Tibial artery (tissue), 4 donors: ENCODE measurements at regions not wholly inside any gene's neighbourhood (a gene's known extent, or its start where the extent isn't known, plus 50 kb on each side); places are given as distances from the start of the nearest gene placed in this dataset.

Source experiments
- DNase-seq, 2 donors: peaks; one replicate each; pipeline ENCODE4 v3.0.0-alpha.2; 2019
- H3K27ac ChIP-seq, 2 donors: fragments of 200-600 bp; sonication (generic) in 1 of 2; 1 replicate in 1 of 2; 2 replicates in 1 of 2; pipeline ENCODE4 v1.5.1; 2018 to 2019; ENCODE audit warnings: mild to moderate bottlenecking in 1 of 2
- H3K27me3 ChIP-seq, 2 donors: fragments of 200-600 bp; sonication (generic) in 1 of 2; one replicate each; pipeline versions ENCODE4 v1.5.1 to v1.6.0; 2016 to 2019
- H3K36me3 ChIP-seq, 3 donors: fragments of 200-600 bp; sonication (generic) in 2 of 3; one replicate each; pipeline ENCODE4 v1.5.1; 2016 to 2019; ENCODE audit warnings: mild to moderate bottlenecking in 2 of 3
- H3K4me1 ChIP-seq, 4 donors: fragments of 200-600 bp; sonication (generic) in 2 of 4; 1 replicate in 3 of 4; 2 replicates in 1 of 4; pipeline ENCODE4 v1.5.1; 2016 to 2019
- H3K4me3 ChIP-seq, 2 donors: fragments of 200-600 bp; sonication (generic) in 1 of 2; 1 replicate in 1 of 2; 2 replicates in 1 of 2; pipeline ENCODE4 v1.5.1; 2018 to 2019; ENCODE audit warnings: mild to moderate bottlenecking in 2 of 2
- H3K9me3 ChIP-seq, 3 donors: fragments of 200-600 bp; sonication (generic) in 1 of 3; one replicate each; pipeline ENCODE4 v1.5.1; 2016 to 2019
- CTCF ChIP-seq, 2 experiments: fragments of 200-600 bp in 1 of 2; fragments of 450-650 bp in 1 of 2; IDR thresholded peaks; one replicate each; pipeline ENCODE4 v1.5.1; 2017 to 2019; ENCODE audit warnings: antibody characterized with exemption in 2 of 2, mild to moderate bottlenecking in 1 of 2, moderate library complexity in 1 of 2
- intact Hi-C: fragments of 100-400 bp; cut with DNase I; formaldehyde crosslinking; loops from one replicate; pipeline ENCODE4 v1.15.0; 2023; ENCODE audit warnings: low total_unique reads

- TF ChIP-seq CTCF (IDR thresholded peaks at IDR 0.05): no peak
- no peak for DNase-seq
- Histone ChIP-seq H3K27ac (no peak overlapping the region), H3K27me3 (no peaks in the 10 kb centered on the region), H3K36me3 (no peaks in the 10 kb centered on the region), H3K4me3 (no peak overlapping the region), H3K9me3 (no peaks in the 10 kb centered on the region), H3K4me1 (no peaks in the 10 kb centered on the region)
- intact Hi-C loops: no loop called here
Observed at GRCh38 chr2:7523481-7524120, 606.4 kb downstream of the RNF144A start.

GRCh38 chr2:7524195-7524594 lies 607.0 kb downstream of the RNF144A start:
- no peak overlapping the region for H3K4me3 ChIP-seq
- intact Hi-C loops: no loop called here
- no peaks in the 10 kb centered on the region for H3K4me1 ChIP-seq
- no peaks in the 10 kb centered on the region for H3K36me3 ChIP-seq
- H3K27ac ChIP-seq: no peak overlapping the region
- no peak for DNase-seq
- no peak for TF ChIP-seq CTCF (IDR thresholded peaks at IDR 0.05)
- no peaks in the 10 kb centered on the region for H3K9me3 ChIP-seq
- H3K27me3 ChIP-seq: no peaks in the 10 kb centered on the region

GRCh38 chr2:7525746-7526145 lies 608.5 kb downstream of the RNF144A start:
- TF ChIP-seq CTCF (IDR thresholded peaks at IDR 0.05): no peak
- intact Hi-C loops: no loop called here

GRCh38 chr2:7527165-7527722 lies 610.0 kb downstream of the RNF144A start:
- no peak for DNase-seq
- no peaks in the 10 kb centered on the region for H3K36me3 ChIP-seq
- no peaks in the 10 kb centered on the region for H3K4me1 ChIP-seq
- H3K4me3 ChIP-seq: no peak overlapping the region
- H3K27ac ChIP-seq: no peak overlapping the region
- H3K9me3 ChIP-seq: peaks cover 0 to 11% (median 8%) of the 10 kb centered on the region in 3 donors
- intact Hi-C loops: no loop called here
- no peaks in the 10 kb centered on the region for H3K27me3 ChIP-seq
- no peak for TF ChIP-seq CTCF (IDR thresholded peaks at IDR 0.05)

More at GRCh38 chr2:7525746-7526145, 608.5 kb downstream of the RNF144A start:
- Histone ChIP-seq H3K9me3 (peaks cover 0 to 1% (median 0%) of the 10 kb centered on the region in 3 donors), H3K36me3 (no peaks in the 10 kb centered on the region), H3K4me1 (no peaks in the 10 kb centered on the region), H3K27ac (no peak overlapping the region), H3K27me3 (no peaks in the 10 kb centered on the region), H3K4me3 (no peak overlapping the region)
- no peak for DNase-seq

- TF ChIP-seq CTCF (IDR thresholded peaks at IDR 0.05): no peak
- no peaks in the 10 kb centered on the region for H3K4me1 ChIP-seq
- H3K27me3 ChIP-seq: no peaks in the 10 kb centered on the region
- H3K36me3 ChIP-seq: no peaks in the 10 kb centered on the region
- no peak overlapping the region for H3K27ac ChIP-seq
- no peak overlapping the region for H3K4me3 ChIP-seq
- peaks cover 0 to 11% (median 8%) of the 10 kb centered on the region in 3 donors for H3K9me3 ChIP-seq
- DNase-seq: no peak
- intact Hi-C loops: no loop called here
Observed at GRCh38 chr2:7530001-7530400, 612.8 kb downstream of the RNF144A start.
